GM21515 (cell line): ENCODE measurements at regions not wholly inside any gene's neighbourhood (a gene's known extent, or its start where the extent isn't known, plus 50 kb on each side); places are given as distances from the start of the nearest gene placed in this dataset.
"Not testable (repeated sequence)": the region's sequence is repeated elsewhere in the genome, so short reads cannot be mapped to it uniquely, and the experiment has no call there.

ENCODE experiments used
- ATAC-seq: cut with Tn5 transposase; IDR thresholded peaks from one replicate; pipeline ENCODE4 v1.9.1; 2021; ENCODE audit not compliant: unreplicated experiment

DNA sequence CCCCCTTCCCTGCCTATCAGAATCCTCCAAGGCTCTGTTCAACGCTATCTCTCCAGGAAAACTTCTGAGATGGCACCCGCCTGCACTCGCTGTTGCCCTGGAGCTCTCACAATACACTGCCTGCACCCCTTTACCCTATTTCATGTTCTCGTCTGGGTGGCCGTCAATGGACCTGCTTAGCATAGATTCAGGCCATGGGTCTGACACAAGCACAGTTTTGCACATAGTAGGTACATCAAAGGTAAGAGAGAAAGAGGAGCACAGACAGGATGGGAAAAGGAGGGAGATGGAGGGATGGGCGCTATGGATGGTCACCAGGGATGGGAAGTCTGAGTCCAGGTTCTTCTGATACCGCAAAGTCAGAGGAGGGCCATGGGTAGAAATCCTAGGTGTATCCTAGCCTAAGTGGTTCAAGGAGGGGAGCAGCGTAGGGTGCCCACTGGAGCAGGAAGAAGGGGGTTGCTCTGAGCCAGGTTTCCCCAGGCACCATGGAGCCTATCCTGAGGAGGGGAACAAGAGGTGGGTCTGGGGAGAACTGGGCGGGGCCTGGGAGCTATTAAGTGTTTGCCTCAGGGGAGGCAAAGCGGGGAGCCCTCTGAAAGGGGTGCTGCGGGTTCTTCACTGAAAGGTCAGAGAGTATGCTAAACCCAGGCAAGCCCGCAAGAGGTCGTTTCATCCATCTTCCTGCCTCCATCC is 89.3 kb downstream of the MRPL14 start:
- no peak for ATAC-seq

- ATAC-seq: not testable (repeated sequence)
These were observed 90.0 kb downstream of the MRPL14 start for GRCh38 chr6:44037276-44037675.

- ATAC-seq: no peak
These were observed 90.6 kb downstream of the MRPL14 start for GRCh38 chr6:44036699-44037101.

- no peak for ATAC-seq
These were observed 91.1 kb downstream of the MRPL14 start for GRCh38 chr6:44036196-44036595.

DNA sequence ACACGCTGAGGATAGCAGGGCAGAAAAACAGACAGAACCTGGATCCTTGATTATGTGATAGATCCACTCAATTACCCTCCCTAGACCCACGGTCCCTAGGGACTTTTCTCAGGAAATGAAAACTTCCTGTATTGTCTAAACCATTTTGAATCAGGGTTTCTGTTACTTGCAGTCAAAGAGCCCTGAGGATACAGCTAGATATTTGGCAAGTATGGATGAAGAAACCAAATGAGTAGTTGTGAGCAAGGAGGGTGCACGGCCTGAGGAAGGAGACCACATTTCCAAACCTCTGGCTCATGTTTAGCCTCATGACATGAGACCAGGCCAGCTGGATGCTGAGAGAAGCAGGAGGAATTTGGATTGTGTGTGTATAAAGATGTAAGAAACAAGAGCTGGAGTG is 91.6 kb downstream of the MRPL14 start:
- no peak for ATAC-seq

DNA sequence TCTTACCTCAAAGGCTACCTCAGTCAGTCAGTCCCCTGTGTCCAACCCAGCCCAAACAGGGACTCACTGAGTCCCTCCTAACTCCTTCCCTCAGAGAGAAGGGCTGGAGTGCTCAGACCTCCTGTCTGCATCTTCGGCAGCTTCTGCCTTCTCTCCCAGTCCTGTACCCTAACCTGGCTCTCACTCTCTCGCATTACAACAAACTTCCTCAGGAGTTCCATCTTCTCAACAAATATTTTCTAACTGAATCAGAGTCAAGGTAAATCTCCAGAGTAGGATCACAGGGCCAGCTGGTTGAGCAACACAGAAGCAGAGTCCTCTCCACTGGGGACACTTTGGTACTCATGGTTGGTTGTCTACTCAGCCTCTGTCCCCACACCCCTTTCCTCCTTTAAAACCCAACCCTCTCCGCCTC is 92.3 kb downstream of the MRPL14 start:
- no peak for ATAC-seq

GRCh38 chr6:44034391-44034861 is 92.8 kb downstream of the MRPL14 start:
- ATAC-seq: no peak

- ATAC-seq: no peak
These were observed 96.3 kb downstream of the MRPL14 start for GRCh38 chr6:44030812-44031454.

GRCh38 chr6:44029444-44030185 is 97.6 kb downstream of the MRPL14 start:
- ATAC-seq: no peak

- no peak for ATAC-seq
These were observed 98.4 kb downstream of the MRPL14 start for GRCh38 chr6:44028789-44029310.

GRCh38 chr6:44025226-44025625 is 102.0 kb downstream of the MRPL14 start:
- no peak for ATAC-seq

GRCh38 chr6:44024574-44025219 is 102.6 kb downstream of the MRPL14 start:
- no peak for ATAC-seq

GRCh38 chr6:44023586-44024454 is 103.4 kb downstream of the MRPL14 start:
- no peak for ATAC-seq

GRCh38 chr6:44022671-44023352 is 104.4 kb downstream of the MRPL14 start:
- ATAC-seq: no peak

DNA sequence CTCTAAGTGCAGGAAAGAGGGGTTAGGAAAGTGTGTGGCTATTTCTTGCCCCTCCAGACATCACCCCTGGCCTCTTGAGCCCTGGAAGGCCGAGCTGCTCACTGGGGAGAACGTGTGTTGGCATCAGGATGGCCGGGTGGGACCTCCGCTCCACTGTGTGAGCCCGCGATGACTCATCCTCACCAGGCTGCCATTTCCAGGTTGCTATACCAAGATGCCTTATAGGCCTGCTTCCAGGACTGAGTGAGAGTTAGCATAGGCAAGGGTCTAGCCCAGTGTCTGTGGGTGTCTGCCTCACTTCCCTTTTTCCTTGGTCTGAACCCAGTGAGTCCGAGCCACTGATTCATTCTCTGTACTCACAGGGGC is 105.0 kb downstream of the MRPL14 start:
- ATAC-seq: no peak

DNA sequence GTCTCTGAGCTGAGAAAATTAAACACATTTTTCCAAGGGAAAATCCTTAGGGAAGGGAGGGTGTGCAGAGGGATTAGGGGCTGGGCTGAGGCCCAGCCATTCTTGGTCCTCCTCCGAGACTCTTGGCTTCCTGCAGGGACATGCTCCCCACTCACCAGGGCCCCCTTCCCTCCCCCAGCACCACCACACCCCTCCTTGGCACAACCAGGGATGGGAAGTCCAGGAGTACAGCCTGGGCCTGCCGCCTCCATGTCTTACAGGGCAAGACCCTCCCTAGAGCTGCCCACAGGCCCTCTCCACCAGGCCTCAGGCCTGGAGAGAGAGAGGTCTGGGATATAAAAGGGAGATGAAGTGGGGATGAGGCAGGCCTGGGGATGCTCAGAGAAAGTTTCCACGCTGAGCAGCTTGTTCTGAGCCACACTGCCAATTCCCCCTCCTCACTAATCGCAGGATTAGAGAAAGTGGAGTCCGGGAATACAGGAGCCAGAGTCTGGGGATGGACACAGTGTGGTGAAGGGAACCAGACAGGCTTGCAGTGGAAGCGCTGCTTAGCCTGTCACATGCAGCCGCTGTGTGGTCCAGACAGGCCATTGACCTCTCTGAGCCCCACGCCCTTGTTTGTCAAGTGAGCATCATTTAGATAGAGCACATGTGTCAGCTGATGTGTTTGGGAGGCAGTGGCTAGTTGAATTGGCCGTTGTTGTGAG is 105.5 kb downstream of the MRPL14 start:
- no peak for ATAC-seq

DNA sequence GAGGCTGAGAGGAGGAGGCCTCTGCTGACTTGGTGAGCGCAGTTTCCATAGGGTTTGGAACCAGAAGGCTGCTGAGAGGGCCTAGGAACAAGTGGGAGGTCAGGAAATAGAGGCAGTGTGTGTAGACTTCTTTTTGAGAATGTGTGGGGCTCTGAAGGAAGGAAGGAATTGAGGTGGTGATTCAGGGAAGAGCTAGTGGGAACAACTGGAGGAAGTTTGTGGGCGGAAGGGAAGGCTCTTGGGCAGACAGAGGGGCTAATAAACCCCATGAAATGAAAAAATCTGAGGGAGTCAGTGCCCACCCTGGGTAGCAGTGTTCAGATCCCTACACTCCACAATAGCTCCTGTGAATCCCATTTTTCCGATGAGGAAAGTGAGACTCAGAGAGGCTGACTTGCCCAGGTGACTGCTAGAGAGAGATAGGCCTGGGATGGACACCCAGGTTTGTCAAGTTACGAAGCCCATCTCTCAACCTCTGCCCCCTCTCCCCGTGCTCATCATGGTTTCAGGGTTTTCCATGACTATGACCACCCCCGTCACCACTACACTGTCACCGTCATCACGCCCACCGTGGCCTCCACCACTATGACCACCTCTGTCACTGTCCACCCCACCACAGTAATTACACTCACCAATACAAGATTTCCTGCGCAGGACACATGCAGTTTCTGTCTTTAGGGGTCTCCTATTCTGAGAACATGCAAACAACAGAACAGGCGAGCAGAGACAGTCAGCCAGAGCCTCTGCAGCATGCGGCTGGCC is 106.4 kb downstream of the MRPL14 start:
- ATAC-seq: no peak

- ATAC-seq: no peak
These were observed 107.1 kb downstream of the MRPL14 start for GRCh38 chr6:44020148-44020547.
